Stomach (tissue), 8 donors: ENCODE measurements at regions not wholly inside any gene's neighbourhood (a gene's known extent, or its start where the extent isn't known, plus 50 kb on each side); places are given as distances from the start of the nearest gene placed in this dataset.

ENCODE experiments used
- DNase-seq, 2 donors: peaks; one replicate each; pipeline versions ENCODE4 v3.0.0 to v3.0.0-alpha.2; 2013 to 2019
- H3K27ac ChIP-seq, 5 donors: fragments of 200-600 bp in 4 of 5; sonication (generic) in 4 of 5; one replicate each; pipeline ENCODE4 v1.5.1; 2013 to 2019; ENCODE audit warnings: mild to moderate bottlenecking in 1 of 5, moderate library complexity in 1 of 5
- H3K27me3 ChIP-seq, 3 donors: fragments of 200-600 bp; sonication (generic); one replicate each; pipeline ENCODE4 v1.5.1; 2017 to 2019; ENCODE audit warnings: mixed run types in 1 of 3
- H3K36me3 ChIP-seq, 4 donors: fragments of 200-600 bp; sonication (generic); 1 replicate in 3 of 4; 2 replicates in 1 of 4; pipeline ENCODE4 v1.5.1; 2016 to 2019
- H3K4me1 ChIP-seq, 4 donors: fragments of 200-600 bp; sonication (generic); one replicate each; pipeline ENCODE4 v1.5.1; 2016 to 2019
- H3K4me3 ChIP-seq, 4 donors: fragments of 200-600 bp; sonication (generic) in 3 of 4; one replicate each; pipeline ENCODE4 v1.5.1; 2016 to 2019; ENCODE audit warnings: mild to moderate bottlenecking in 1 of 4
- H3K9me3 ChIP-seq, 4 donors: fragments of 200-600 bp; sonication (generic); one replicate each; pipeline ENCODE4 v1.5.1; 2016 to 2019
- EP300 ChIP-seq: sonication (generic); formaldehyde crosslinking; IDR thresholded peaks from one replicate; pipeline ENCODE4 v1.6.1; 2017; ENCODE audit warnings: antibody characterized with exemption
- POLR2A ChIP-seq, 4 donors: fragments of 450-650 bp; IDR thresholded peaks; one replicate each; pipeline ENCODE4 v1.6.1; 2016; ENCODE audit warnings: antibody characterized with exemption in 4 of 4, control low read depth in 2 of 4, mild to moderate bottlenecking in 1 of 4, moderate library complexity in 1 of 4
- POLR2AphosphoS5 ChIP-seq, 3 donors: sonication (generic); formaldehyde crosslinking; IDR thresholded peaks; one replicate each; pipeline ENCODE4 v1.6.1; 2016; ENCODE audit warnings: antibody characterized with exemption in 3 of 3
- WGBS, 5 donors: extraction: QIAGEN DNeasy Blood & Tissue Kit in 3 of 5; methylation state at CpG; one replicate each; pipeline versions ENCODE4 v1.1.5 to v1.1.7; 2013 to 2018; 5-methylcytosine and 5-hydroxymethylcytosine counted together
- intact Hi-C: fragments of 100-400 bp; cut with DNase I; formaldehyde crosslinking; loops from one replicate; pipeline ENCODE4 v1.15.1; 2023; ENCODE audit warnings: low total_unique reads
- TF ChIP-seq, protein P1 (sequence below), 7 experiments: fragments of 450-650 bp in 4 of 7; fragments of 200-600 bp in 3 of 7; sonication (generic) in 3 of 7; IDR thresholded peaks; one replicate each; pipeline ENCODE4 v1.5.1; 2016 to 2019; ENCODE audit warnings: antibody characterized with exemption in 7 of 7, control low read depth in 2 of 7, mild to moderate bottlenecking in 1 of 7
- donor health status: healthy with polysubstance abuse.
- donor health status: Bipolar disorder and iron deficiency.
- donor health status: healthy.

DNA sequence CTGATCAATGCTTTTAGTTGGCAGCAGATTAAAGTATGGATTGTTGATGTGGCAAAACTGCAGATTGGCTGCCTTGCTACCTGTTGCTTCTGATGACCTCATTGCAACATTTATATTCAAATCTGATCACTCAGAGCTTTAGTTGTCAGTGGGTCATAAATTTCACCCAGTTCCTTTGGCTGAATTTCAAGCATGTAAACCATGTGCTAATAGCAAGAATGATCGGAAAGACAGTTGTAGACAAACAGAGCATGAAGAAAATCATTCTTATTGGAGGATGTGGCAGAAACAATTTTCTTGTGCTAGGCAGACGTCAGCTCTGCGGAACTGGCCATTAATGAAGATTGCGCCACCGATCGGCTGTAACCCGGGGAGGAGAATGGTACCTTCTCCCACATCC, 346.6 kb upstream of the EEF2KMT start:
- intact Hi-C loops: no loop called here
- H3K27me3 ChIP-seq: peaks cover 0 to 9% (median 0%) of the 10 kb centered on the region in 3 donors
- no peaks in the 10 kb centered on the region for H3K36me3 ChIP-seq
- no peak for DNase-seq
- peaks cover 0 to 6% (median 0%) of the 10 kb centered on the region in 4 donors for H3K9me3 ChIP-seq
- TF ChIP-seq EP300 (no peak), POLR2A (IDR thresholded peaks at IDR 0.05) (no peak), POLR2AphosphoS5 (IDR thresholded peaks at IDR 0.05) (no peak)
- TF ChIP-seq, protein P1, sequence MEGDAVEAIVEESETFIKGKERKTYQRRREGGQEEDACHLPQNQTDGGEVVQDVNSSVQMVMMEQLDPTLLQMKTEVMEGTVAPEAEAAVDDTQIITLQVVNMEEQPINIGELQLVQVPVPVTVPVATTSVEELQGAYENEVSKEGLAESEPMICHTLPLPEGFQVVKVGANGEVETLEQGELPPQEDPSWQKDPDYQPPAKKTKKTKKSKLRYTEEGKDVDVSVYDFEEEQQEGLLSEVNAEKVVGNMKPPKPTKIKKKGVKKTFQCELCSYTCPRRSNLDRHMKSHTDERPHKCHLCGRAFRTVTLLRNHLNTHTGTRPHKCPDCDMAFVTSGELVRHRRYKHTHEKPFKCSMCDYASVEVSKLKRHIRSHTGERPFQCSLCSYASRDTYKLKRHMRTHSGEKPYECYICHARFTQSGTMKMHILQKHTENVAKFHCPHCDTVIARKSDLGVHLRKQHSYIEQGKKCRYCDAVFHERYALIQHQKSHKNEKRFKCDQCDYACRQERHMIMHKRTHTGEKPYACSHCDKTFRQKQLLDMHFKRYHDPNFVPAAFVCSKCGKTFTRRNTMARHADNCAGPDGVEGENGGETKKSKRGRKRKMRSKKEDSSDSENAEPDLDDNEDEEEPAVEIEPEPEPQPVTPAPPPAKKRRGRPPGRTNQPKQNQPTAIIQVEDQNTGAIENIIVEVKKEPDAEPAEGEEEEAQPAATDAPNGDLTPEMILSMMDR (IDR thresholded peaks at IDR 0.05): no peak
- no peak overlapping the region for H3K27ac ChIP-seq
- no peak overlapping the region for H3K4me3 ChIP-seq
- no peaks in the 10 kb centered on the region for H3K4me1 ChIP-seq
- 75 to 90% (median 84%) methylated on average over 7 of the region's 7 CpGs for WGBS, 5 donors

DNA sequence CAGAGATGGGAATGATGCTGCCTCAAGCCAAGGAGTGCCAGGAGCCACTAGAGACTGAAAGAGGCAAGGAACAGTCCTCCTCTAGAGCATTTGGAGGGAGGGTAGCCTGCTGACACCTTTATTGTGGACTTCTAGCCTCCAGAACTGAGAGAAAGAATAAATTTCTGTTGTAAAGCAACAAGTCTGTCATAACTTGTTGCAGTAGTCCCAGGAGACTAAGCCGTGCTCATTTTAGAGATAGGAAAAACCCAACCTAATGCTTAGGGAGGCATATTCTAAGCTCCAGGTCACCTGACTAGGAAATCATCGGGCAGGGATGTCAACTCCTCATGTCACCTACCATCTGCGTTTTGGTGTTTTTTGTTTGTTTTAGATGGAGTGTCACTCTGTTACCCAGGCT, 345.4 kb upstream of the EEF2KMT start:
- WGBS, 5 donors: 65 to 89% (median 71%) methylated on average over 3 of the region's 3 CpGs
- H3K36me3 ChIP-seq: no peaks in the 10 kb centered on the region
- H3K27me3 ChIP-seq: no peaks in the 10 kb centered on the region
- H3K27ac ChIP-seq: no peak overlapping the region
- H3K9me3 ChIP-seq: peaks cover 0 to 6% (median 0%) of the 10 kb centered on the region in 4 donors
- no peaks in the 10 kb centered on the region for H3K4me1 ChIP-seq
- intact Hi-C loops: no loop called here
- no peak for TF ChIP-seq POLR2A (IDR thresholded peaks at IDR 0.05)
- TF ChIP-seq EP300: no peak
- H3K4me3 ChIP-seq: no peak overlapping the region
- DNase-seq: no peak

DNA sequence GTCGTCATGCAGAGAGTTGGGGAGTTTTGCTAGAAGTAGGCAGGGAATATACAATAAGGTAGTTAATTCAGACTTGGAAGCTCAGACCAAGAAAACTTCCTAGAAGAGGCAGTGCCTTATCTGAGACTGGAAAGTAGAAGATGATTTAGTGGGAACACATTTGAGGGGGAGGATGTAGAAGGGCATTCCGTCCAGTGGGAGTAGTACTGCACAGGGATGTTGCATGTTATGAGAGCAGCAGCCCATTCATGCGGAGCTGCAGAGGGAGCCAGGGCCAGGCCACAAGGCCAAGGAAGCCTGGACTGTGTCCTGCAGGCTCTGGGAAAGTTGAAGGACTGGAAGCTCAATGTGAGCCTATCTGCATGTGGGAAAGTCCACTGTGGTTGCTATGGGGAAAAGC, 344.5 kb upstream of the EEF2KMT start:
- 68 to 80% (median 77%) methylated on average over 3 of the region's 3 CpGs for WGBS, 5 donors
- TF ChIP-seq, protein P1 (IDR thresholded peaks at IDR 0.05): no peak
- no peak for TF ChIP-seq EP300
- no peak for TF ChIP-seq POLR2A (IDR thresholded peaks at IDR 0.05)
- TF ChIP-seq POLR2AphosphoS5 (IDR thresholded peaks at IDR 0.05): no peak
- no peak for DNase-seq
- H3K36me3 ChIP-seq: no peaks in the 10 kb centered on the region
- intact Hi-C loops: no loop called here
- no peak overlapping the region for H3K27ac ChIP-seq
- no peaks in the 10 kb centered on the region for H3K4me1 ChIP-seq
- H3K27me3 ChIP-seq: no peaks in the 10 kb centered on the region
- H3K4me3 ChIP-seq: no peak overlapping the region
- peaks cover 0 to 6% (median 0%) of the 10 kb centered on the region in 4 donors for H3K9me3 ChIP-seq

DNA sequence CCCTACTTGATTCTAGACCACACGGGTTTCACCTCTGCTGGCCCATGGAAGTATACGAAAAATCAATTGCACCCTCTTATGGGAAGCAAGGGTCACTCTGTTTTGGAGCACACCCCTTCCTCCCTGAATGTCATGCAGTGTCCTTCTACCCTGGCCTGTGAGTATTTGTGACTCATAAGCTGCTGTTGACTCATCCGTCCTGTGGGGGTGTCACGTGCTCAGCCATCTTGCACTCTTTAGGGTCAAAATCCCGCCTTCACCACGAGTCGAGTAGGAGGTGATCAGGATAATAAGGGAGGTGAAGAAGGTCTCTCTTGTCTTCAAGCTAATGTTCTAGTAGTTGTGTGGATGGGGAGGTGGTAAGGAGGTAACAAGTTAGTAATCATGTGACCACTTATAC, 341.0 kb upstream of the EEF2KMT start:
- intact Hi-C loops: no loop called here
- no peak for TF ChIP-seq POLR2A (IDR thresholded peaks at IDR 0.05)
- no peak for TF ChIP-seq EP300
- TF ChIP-seq POLR2AphosphoS5 (IDR thresholded peaks at IDR 0.05): no peak
- TF ChIP-seq, protein P1 (IDR thresholded peaks at IDR 0.05): no peak
- WGBS, 5 donors: 70 to 85% (median 76%) methylated on average over 7 of the region's 7 CpGs
- no peak for DNase-seq
- H3K27ac ChIP-seq: no peak overlapping the region
- no peaks in the 10 kb centered on the region for H3K4me1 ChIP-seq
- no peak overlapping the region for H3K4me3 ChIP-seq
- no peaks in the 10 kb centered on the region for H3K36me3 ChIP-seq
- H3K27me3 ChIP-seq: no peaks in the 10 kb centered on the region
- H3K9me3 ChIP-seq: peaks cover 0 to 6% (median 0%) of the 10 kb centered on the region in 4 donors

DNA sequence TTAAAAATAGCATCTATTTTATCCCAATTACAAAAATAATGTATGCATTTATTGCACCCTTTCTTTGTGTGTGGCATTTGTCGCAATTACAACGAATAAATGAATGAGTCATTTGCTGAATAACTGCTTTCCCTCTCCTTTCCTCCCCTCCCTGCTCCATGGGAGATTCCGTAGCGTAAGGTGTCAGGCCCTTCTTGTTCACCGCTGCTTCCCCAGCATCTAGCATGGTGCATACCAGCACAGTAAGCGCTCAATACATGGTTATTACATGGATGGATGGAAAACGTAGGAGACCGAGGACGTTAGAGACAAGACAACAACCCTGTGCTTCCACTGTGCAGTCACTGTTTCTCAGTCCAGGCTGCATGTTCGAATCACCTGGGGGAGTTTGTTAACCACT, 336.0 kb upstream of the EEF2KMT start:
- TF ChIP-seq, protein P1 (IDR thresholded peaks at IDR 0.05): no peak
- Histone ChIP-seq H3K4me3 (no peak overlapping the region), H3K9me3 (no peaks in the 10 kb centered on the region), H3K27me3 (no peaks in the 10 kb centered on the region), H3K27ac (no peak overlapping the region), H3K36me3 (no peaks in the 10 kb centered on the region), H3K4me1 (no peaks in the 10 kb centered on the region)
- no peak for DNase-seq
- intact Hi-C loops: no loop called here
- WGBS, 5 donors: 59 to 77% (median 71%) methylated on average over 10 of the region's 10 CpGs
